H1 (cell line): ENCODE measurements at regions not wholly inside any gene's neighbourhood (a gene's known extent, or its start where the extent isn't known, plus 50 kb on each side); places are given as distances from the start of the nearest gene placed in this dataset.

ENCODE experiments used
- CTCF ChIA-PET: fragments of 300-600 bp; sonication (Branson Sonifier 250); formaldehyde crosslinking; loops from one replicate; lab custom pipeline; 2021; ENCODE audit not compliant: partially characterized antibody; lab: Charles Lee
- POLR2A ChIA-PET: fragments of 300-600 bp; sonication (Branson Sonifier 250); formaldehyde crosslinking; loops from one replicate; lab custom pipeline; 2021; ENCODE audit warnings: inconsistent platforms; ENCODE audit not compliant: partially characterized antibody; lab: Charles Lee
- DNase-seq, 2 experiments: peaks; one replicate each; pipeline versions ENCODE4 v3.0.0 to v3.0.0-alpha.2; 2010 to 2022; ENCODE audit warnings: low spot score in 2 of 2, low read depth in 1 of 2, mixed read lengths in 1 of 2
- FAIRE-seq: peaks from 2 replicates; lab custom pipeline; 2011; peaks lifted over from hg19 to GRCh38; lab: Jason Lieb, UNC
- H2AFZ ChIP-seq: 2 replicates; pipeline ENCODE4 v1.8.1; 2012; ENCODE audit warnings: low read length, inconsistent platforms
- H2AK5ac ChIP-seq: 2 replicates; pipeline ENCODE4 v1.6.1; 2013; ENCODE audit warnings: low read depth, low read length
- H2BK120ac ChIP-seq: replicated peaks from 2 replicates; pipeline ENCODE3; 2013; ENCODE audit warnings: low read depth, low read length, inconsistent platforms
- H2BK12ac ChIP-seq: 2 replicates; pipeline ENCODE4 v1.6.1; 2013; ENCODE audit warnings: low read depth, low read length
- H2BK15ac ChIP-seq: 2 replicates; pipeline ENCODE4 v1.6.1; 2013; ENCODE audit warnings: low read length
- H2BK20ac ChIP-seq: 2 replicates; pipeline ENCODE4 v1.6.1; 2013; ENCODE audit warnings: low read length
- H2BK5ac ChIP-seq: 2 replicates; pipeline ENCODE4 v1.6.1; 2013; ENCODE audit warnings: low read depth, low read length
- H3K14ac ChIP-seq: 2 replicates; pipeline ENCODE4 v1.6.1; 2013; ENCODE audit warnings: inconsistent platforms; ENCODE audit not compliant: insufficient read length
- H3K18ac ChIP-seq: 2 replicates; pipeline ENCODE4 v1.6.1; 2013; ENCODE audit warnings: low read length; ENCODE audit errors: extremely low read depth
- H3K23ac ChIP-seq: 2 replicates; pipeline ENCODE4 v1.6.1; 2013; ENCODE audit warnings: inconsistent platforms; ENCODE audit not compliant: insufficient read length
- H3K23me2 ChIP-seq: 2 replicates; pipeline ENCODE4 v1.6.1; 2013; ENCODE audit warnings: low read depth, low read length
- H3K27ac ChIP-seq: 2 replicates; pipeline ENCODE4 v1.6.1; 2011; ENCODE audit warnings: low read depth, low read length, inconsistent platforms
- H3K27me3 ChIP-seq, 4 experiments: replicated peaks in 1 of 4; 1 replicate in 1 of 4; 2 replicates in 3 of 4; pipeline versions ENCODE4 v1.6.1 to v1.8.1; 2011 to 2013; ENCODE audit warnings: low read length in 3 of 4, mild to moderate bottlenecking in 3 of 4, inconsistent platforms in 2 of 4, mixed read lengths in 2 of 4, moderate library complexity in 1 of 4; ENCODE audit not compliant: control insufficient read depth in 3 of 4, insufficient read depth in 3 of 4; ENCODE audit errors: extremely low read depth in 1 of 4
- H3K36me3 ChIP-seq, 4 experiments: 2 replicates each; pipeline versions ENCODE4 v1.6.1 to v1.8.1; 2011 to 2013; ENCODE audit warnings: mild to moderate bottlenecking in 4 of 4, low read length in 3 of 4, moderate library complexity in 2 of 4, control low read depth in 1 of 4, inconsistent platforms in 1 of 4; ENCODE audit not compliant: insufficient read depth in 4 of 4, control insufficient read depth in 2 of 4
- H3K4ac ChIP-seq: replicated peaks from 2 replicates; pipeline ENCODE3; 2013; ENCODE audit warnings: low read length, low read depth, mixed read lengths, inconsistent platforms; ENCODE audit not compliant: insufficient read length
- H3K4me1 ChIP-seq, 4 experiments: replicated peaks in 1 of 4; 1 replicate in 1 of 4; 2 replicates in 3 of 4; pipeline versions ENCODE4 v1.6.1 to v1.8.1; 2011 to 2013; ENCODE audit warnings: low read length in 3 of 4, inconsistent platforms in 2 of 4, mixed read lengths in 1 of 4; ENCODE audit not compliant: insufficient read depth in 4 of 4, control insufficient read depth in 3 of 4
- H3K4me2 ChIP-seq, 2 experiments: 2 replicates each; pipeline versions ENCODE4 v1.6.1 to v1.8.1; 2011 to 2013; ENCODE audit warnings: low read depth in 2 of 2, low read length in 2 of 2, control low read depth in 1 of 2, inconsistent platforms in 1 of 2, mild to moderate bottlenecking in 1 of 2; ENCODE audit not compliant: insufficient read depth in 1 of 2
- H3K4me3 ChIP-seq, 4 experiments: fragments of 200-600, 300-600 bp in 1 of 4; sonication (generic), shearing (Covaris generic), sonication (Bioruptor Twin) in 1 of 4; 2 replicates each; pipeline versions ENCODE4 v1.5.1 to v1.8.1; 2011 to 2016; ENCODE audit warnings: low read length in 4 of 4, low read depth in 3 of 4, control low read depth in 2 of 4, inconsistent platforms in 2 of 4, mild to moderate bottlenecking in 2 of 4, mixed read lengths in 1 of 4, moderate library complexity in 1 of 4; ENCODE audit not compliant: insufficient read depth in 2 of 4; ENCODE audit errors: extremely low read depth in 1 of 4
- H3K56ac ChIP-seq: replicated peaks from 2 replicates; pipeline ENCODE3; 2013; ENCODE audit warnings: low read depth, mild to moderate bottlenecking, mixed read lengths, low read length, inconsistent platforms; ENCODE audit not compliant: insufficient read length
- H3K79me1 ChIP-seq: 2 replicates; pipeline ENCODE4 v1.6.1; 2013; ENCODE audit warnings: low read depth, low read length, control low read depth
- H3K79me2 ChIP-seq, 2 experiments: 2 replicates each; pipeline versions ENCODE4 v1.6.1 to v1.8.1; 2012 to 2013; ENCODE audit warnings: low read length in 2 of 2, mild to moderate bottlenecking in 2 of 2, inconsistent platforms in 1 of 2; ENCODE audit not compliant: insufficient read depth in 2 of 2, control insufficient read depth in 1 of 2
- H3K9ac ChIP-seq, 4 experiments: replicated peaks in 1 of 4; 1 replicate in 1 of 4; 2 replicates in 3 of 4; pipeline versions ENCODE4 v1.6.1 to v1.8.1; 2011 to 2013; ENCODE audit warnings: low read depth in 3 of 4, low read length in 3 of 4, control low read depth in 2 of 4, mild to moderate bottlenecking in 2 of 4, moderate library complexity in 2 of 4, inconsistent platforms in 1 of 4; ENCODE audit errors: extremely low read depth in 1 of 4
- H3K9me3 ChIP-seq, 2 experiments: 2 replicates each; pipeline versions ENCODE4 v1.6.1 to v1.8.1; 2012 to 2013; ENCODE audit warnings: mild to moderate bottlenecking in 2 of 2, moderate library complexity in 2 of 2, control low read depth in 1 of 2, inconsistent platforms in 1 of 2, low read depth in 1 of 2, low read length in 1 of 2, mixed read lengths in 1 of 2; ENCODE audit not compliant: insufficient read depth in 2 of 2
- H4K20me1 ChIP-seq, 2 experiments: replicated peaks in 1 of 2; 2 replicates each; pipeline versions ENCODE3 to v1.8.1; 2011 to 2013; ENCODE audit warnings: inconsistent platforms in 2 of 2, low read length in 2 of 2, mild to moderate bottlenecking in 1 of 2; ENCODE audit not compliant: insufficient read depth in 2 of 2, control insufficient read depth in 1 of 2
- H4K5ac ChIP-seq: 2 replicates; pipeline ENCODE4 v1.6.1; 2013; ENCODE audit warnings: low read length, low read depth, mixed read lengths, inconsistent platforms; ENCODE audit not compliant: insufficient read length
- H4K8ac ChIP-seq: 2 replicates; pipeline ENCODE4 v1.8.0; 2013; ENCODE audit warnings: mild to moderate bottlenecking, moderate library complexity, low read length, inconsistent platforms; ENCODE audit not compliant: insufficient read depth; ENCODE audit errors: extremely low read depth
- H4K91ac ChIP-seq: replicated peaks from 2 replicates; pipeline ENCODE3; 2013; ENCODE audit warnings: low read length, mixed read lengths, inconsistent platforms; ENCODE audit not compliant: insufficient read length
- SIN3A ChIP-seq, 2 experiments: IDR thresholded peaks in 1 of 2; conservative IDR thresholded peaks in 1 of 2; 2 replicates each; pipeline ENCODE4 v1.6.1; 2011 to 2012; ENCODE audit warnings: low read length in 2 of 2, improper control_type of control experiment in 1 of 2, low read depth in 1 of 2, mild to moderate bottlenecking in 1 of 2
- WGBS, 2 experiments: shearing (Covaris generic) in 1 of 2; methylation state at CpG; one replicate each; pipeline versions ENCODE4 v1.1.6 to v1.1.7; 2013 to 2015; ENCODE audit warnings: low lambda C conversion rate in 2 of 2, mixed read lengths in 2 of 2, inconsistent platforms in 1 of 2, low coverage in 1 of 2, missing lambda C conversion rate in 1 of 2; ENCODE audit not compliant: insufficient replicate concordance in 2 of 2, insufficient coverage in 1 of 2, insufficient read length in 1 of 2; ENCODE audit errors: extremely low coverage in 1 of 2, missing lambda C conversion rate in 1 of 2; 5-methylcytosine and 5-hydroxymethylcytosine counted together

GRCh38 chr4:151835467-151835866 lies 74.7 kb upstream of the GATB start:
- CTCF ChIA-PET, result interaction anchor here (1.1 kb wide), 1 partner anchor 14 kb away, joined by 3 read pairs; no protein-coding TSS in a partner anchor

More at GRCh38 chr4:151835467-151835866, 74.7 kb upstream of the GATB start:
- peaks cover 0 to 2% (median 0%) of the 10 kb centered on the region in 4 experiments; a peak in 1 of 7 replicates for H3K4me1 ChIP-seq
- no peaks in the 10 kb centered on the region for H3K23me2 ChIP-seq
- H4K8ac ChIP-seq, result no peak overlapping the region
- H2BK12ac ChIP-seq, result no peak overlapping the region
- H3K14ac ChIP-seq, result no peak overlapping the region
- H4K91ac ChIP-seq, result no peak overlapping the region
- TF ChIP-seq SIN3A (conservative IDR thresholded peaks at IDR 0.05 in 1 of 2, IDR thresholded peaks at IDR 0.05 in 1 of 2; ENCODE audit: low read depth in 1 of 2, low read length in 2 of 2), result no peak
- H2BK15ac ChIP-seq, result no peak overlapping the region
- POLR2A ChIA-PET, result no interaction called here
- H3K56ac ChIP-seq, result no peak overlapping the region
- no peak overlapping the region for H3K27ac ChIP-seq
- no peak overlapping the region for H2BK20ac ChIP-seq
- DNase-seq, result no peak
- no peak for FAIRE-seq
- H3K18ac ChIP-seq, result no peak overlapping the region
- H2AFZ ChIP-seq, result no peak overlapping the region
- H2AK5ac ChIP-seq, result no peak overlapping the region
- no peak overlapping the region for H3K9ac ChIP-seq
- H3K23ac ChIP-seq, result no peak overlapping the region
- H4K20me1 ChIP-seq, result no peaks in the 10 kb centered on the region
- no peaks in the 10 kb centered on the region for H3K27me3 ChIP-seq
- no peaks in the 10 kb centered on the region for H3K79me1 ChIP-seq
- H4K5ac ChIP-seq, result no peak overlapping the region
- no peak overlapping the region for H3K4me2 ChIP-seq
- peaks cover 0 to 3% of the 10 kb centered on the region in 2 experiments; a peak in 1 of 4 replicates for H3K9me3 ChIP-seq
- no peaks in the 10 kb centered on the region for H3K36me3 ChIP-seq
- H3K4me3 ChIP-seq, result no peak overlapping the region
- H3K79me2 ChIP-seq, result no peaks in the 10 kb centered on the region
- WGBS, 2 experiments, result 97% methylated on average over 2 of the region's 2 CpGs; no CpG with 5 or more reads in 1 of the 2 experiments
- no peak overlapping the region for H2BK5ac ChIP-seq
- no peak overlapping the region for H2BK120ac ChIP-seq
- H3K4ac ChIP-seq, result no peak overlapping the region
